ENCODE measurements at regions not wholly inside any gene's neighbourhood (a gene's known extent, or its start where the extent isn't known, plus 50 kb on each side); places are given as distances from the start of the nearest gene placed in this dataset.

DNA sequence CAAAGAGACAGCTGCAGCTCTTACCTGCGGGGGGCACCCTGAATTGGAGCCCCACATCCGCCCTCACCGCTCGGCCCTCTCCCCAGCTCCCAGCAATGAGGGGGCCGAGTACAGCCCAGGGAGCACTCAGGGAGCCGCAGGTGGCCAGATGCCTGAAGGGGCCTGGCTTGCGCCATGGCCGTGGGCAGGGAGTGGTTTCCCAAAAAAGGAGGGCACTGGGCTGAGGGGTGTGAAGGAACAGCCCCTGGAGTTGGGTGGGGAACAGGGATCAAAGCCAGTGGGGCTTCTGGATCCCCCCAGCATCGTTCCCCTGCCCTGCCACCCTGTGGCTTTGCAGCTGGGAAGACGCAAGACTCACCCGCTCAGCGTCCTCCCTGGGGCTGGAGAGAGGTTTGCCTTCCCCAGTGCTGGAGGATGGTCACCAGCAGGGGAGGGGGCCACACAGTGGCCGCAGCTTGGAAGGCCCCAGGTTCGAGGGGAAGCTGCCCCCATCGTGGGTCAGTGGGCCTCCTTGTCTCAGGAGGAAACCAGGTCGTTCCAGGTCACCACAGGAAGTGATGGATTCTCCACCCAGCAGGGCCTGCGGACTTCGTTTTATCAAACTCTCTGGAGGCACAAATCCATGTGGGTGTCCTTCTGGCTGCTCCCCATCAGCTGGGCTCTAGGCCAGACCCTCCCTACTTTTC is 68.2 kb upstream of the HPCAL1 start:
- Histone ChIP-seq H4K20me1 (ENCODE audit: insufficient read depth, low read length) (no peaks in the 10 kb centered on the region), H3K27me3 (ENCODE audit: control insufficient read depth in 2 of 2, insufficient read depth in 2 of 2, low read length in 2 of 2) (peaks cover 0 to 3% of the 10 kb centered on the region in 2 donors), H3K36me3 (replicated peaks in 1 of 2; ENCODE audit: control insufficient read depth in 1 of 2, insufficient read depth in 2 of 2, low read length in 2 of 2) (no peaks in the 10 kb centered on the region), H3K4me1 (ENCODE audit: control insufficient read depth in 1 of 2, insufficient read depth in 2 of 2, low read length in 2 of 2) (no peaks in the 10 kb centered on the region), H3K27ac (ENCODE audit: low read depth in 1 of 2, low read length in 2 of 2) (no peak overlapping the region), H2AFZ (ENCODE audit: insufficient read depth, low read depth, low read length, poor library complexity, severe bottlenecking) (no peak overlapping the region), H3K4me2 (replicated peaks; ENCODE audit: extremely low read depth, low read length, poor library complexity, severe bottlenecking) (no peak overlapping the region), H3K9me3 (replicated peaks in 1 of 2; ENCODE audit: control insufficient read depth in 1 of 2, insufficient read depth in 1 of 2, low read length in 2 of 2) (no peaks in the 10 kb centered on the region), H3K9ac (ENCODE audit: insufficient read depth, low read length, poor library complexity, severe bottlenecking) (no peak overlapping the region), H3K79me2 (ENCODE audit: insufficient read depth, low read length) (no peaks in the 10 kb centered on the region), H3K4me3 (replicated peaks in 1 of 3; ENCODE audit: low read depth in 2 of 3, low read length in 3 of 3) (no peak overlapping the region)
- WGBS (ENCODE audit: insufficient coverage): 65% methylated on average over 14 of the region's 18 CpGs
- Mint-ChIP-seq H3K27me3 (ENCODE audit: low read depth in 3 of 3) (peaks cover 7 to 16% (median 13%) of the 10 kb centered on the region in 3 donors), H3K27ac (no peak overlapping the region), H3K4me1 (no peaks in the 10 kb centered on the region), H3K4me3 (no peak overlapping the region), H3K9me3 (peaks cover 0 to 4% (median 0%) of the 10 kb centered on the region in 7 donors), H3K36me3 (no peaks in the 10 kb centered on the region)
- intact Hi-C loops (cut with micrococcal nuclease): no loop called here
- TF ChIP-seq, protein P1, sequence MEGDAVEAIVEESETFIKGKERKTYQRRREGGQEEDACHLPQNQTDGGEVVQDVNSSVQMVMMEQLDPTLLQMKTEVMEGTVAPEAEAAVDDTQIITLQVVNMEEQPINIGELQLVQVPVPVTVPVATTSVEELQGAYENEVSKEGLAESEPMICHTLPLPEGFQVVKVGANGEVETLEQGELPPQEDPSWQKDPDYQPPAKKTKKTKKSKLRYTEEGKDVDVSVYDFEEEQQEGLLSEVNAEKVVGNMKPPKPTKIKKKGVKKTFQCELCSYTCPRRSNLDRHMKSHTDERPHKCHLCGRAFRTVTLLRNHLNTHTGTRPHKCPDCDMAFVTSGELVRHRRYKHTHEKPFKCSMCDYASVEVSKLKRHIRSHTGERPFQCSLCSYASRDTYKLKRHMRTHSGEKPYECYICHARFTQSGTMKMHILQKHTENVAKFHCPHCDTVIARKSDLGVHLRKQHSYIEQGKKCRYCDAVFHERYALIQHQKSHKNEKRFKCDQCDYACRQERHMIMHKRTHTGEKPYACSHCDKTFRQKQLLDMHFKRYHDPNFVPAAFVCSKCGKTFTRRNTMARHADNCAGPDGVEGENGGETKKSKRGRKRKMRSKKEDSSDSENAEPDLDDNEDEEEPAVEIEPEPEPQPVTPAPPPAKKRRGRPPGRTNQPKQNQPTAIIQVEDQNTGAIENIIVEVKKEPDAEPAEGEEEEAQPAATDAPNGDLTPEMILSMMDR (IDR thresholded peaks at IDR 0.05): no peak
- DNase-seq: no peak

- Histone ChIP-seq H3K27me3 (ENCODE audit: control insufficient read depth in 2 of 2, insufficient read depth in 2 of 2, low read length in 2 of 2) (peaks cover 0 to 3% of the 10 kb centered on the region in 2 donors), H3K9me3 (replicated peaks in 1 of 2; ENCODE audit: control insufficient read depth in 1 of 2, insufficient read depth in 1 of 2, low read length in 2 of 2) (no peaks in the 10 kb centered on the region), H3K4me2 (replicated peaks; ENCODE audit: extremely low read depth, low read length, poor library complexity, severe bottlenecking) (no peak overlapping the region), H3K79me2 (ENCODE audit: insufficient read depth, low read length) (no peaks in the 10 kb centered on the region), H3K4me3 (replicated peaks in 1 of 3; ENCODE audit: low read depth in 2 of 3, low read length in 3 of 3) (no peak overlapping the region), H3K9ac (ENCODE audit: insufficient read depth, low read length, poor library complexity, severe bottlenecking) (no peak overlapping the region), H4K20me1 (ENCODE audit: insufficient read depth, low read length) (no peaks in the 10 kb centered on the region), H2AFZ (ENCODE audit: insufficient read depth, low read depth, low read length, poor library complexity, severe bottlenecking) (no peak overlapping the region), H3K36me3 (replicated peaks in 1 of 2; ENCODE audit: control insufficient read depth in 1 of 2, insufficient read depth in 2 of 2, low read length in 2 of 2) (no peaks in the 10 kb centered on the region), H3K4me1 (ENCODE audit: control insufficient read depth in 1 of 2, insufficient read depth in 2 of 2, low read length in 2 of 2) (no peaks in the 10 kb centered on the region), H3K27ac (ENCODE audit: low read depth in 1 of 2, low read length in 2 of 2) (no peak overlapping the region)
- Mint-ChIP-seq H3K9me3 (peaks cover 0 to 4% (median 0%) of the 10 kb centered on the region in 7 donors), H3K4me1 (no peaks in the 10 kb centered on the region), H3K27me3 (ENCODE audit: low read depth in 3 of 3) (peaks cover 7 to 19% (median 10%) of the 10 kb centered on the region in 3 donors), H3K4me3 (no peak overlapping the region), H3K36me3 (no peaks in the 10 kb centered on the region), H3K27ac (no peak overlapping the region)
- DNase-seq: no peak
- 93% methylated on average over 22 of the region's 26 CpGs for WGBS (ENCODE audit: insufficient coverage)
- intact Hi-C loops (cut with micrococcal nuclease): no loop called here
- TF ChIP-seq, protein P1 (IDR thresholded peaks at IDR 0.05): no peak
Observed at GRCh38 chr2:10235099-10235908, 67.4 kb upstream of the HPCAL1 start.

Data from CD14-positive monocyte (primary cell).